OCI-LY3 (cell line): ENCODE measurements at regions not wholly inside any gene's neighbourhood (a gene's known extent, or its start where the extent isn't known, plus 50 kb on each side); places are given as distances from the start of the nearest gene placed in this dataset.

Experiments used
- CTCF ChIP-seq: fragments of 200-600, 300-600 bp; sonication (generic); IDR thresholded peaks from 2 replicates; pipeline ENCODE4 v1.5.1; 2014; ENCODE audit warnings: antibody characterized with exemption, low read length, low read depth
- EZH2phosphoT487 ChIP-seq: fragments of 200-600 bp; shearing (Covaris generic); IDR thresholded peaks from 2 replicates; pipeline ENCODE4 v1.6.1; 2018; ENCODE audit warnings: antibody characterized with exemption, mixed run types, low read depth

- TF ChIP-seq CTCF (no peak), EZH2phosphoT487 (no peak)
These were observed 367.1 kb downstream of the SOX9 start for GRCh38 chr17:72487731-72488494.
